SK-N-SH (cell line): ENCODE measurements at regions not wholly inside any gene's neighbourhood (a gene's known extent, or its start where the extent isn't known, plus 50 kb on each side); places are given as distances from the start of the nearest gene placed in this dataset.

Experiments used
- CTCF ChIA-PET: fragments of 300-600, 350-600 bp; formaldehyde crosslinking; extraction: SDS; loops from one replicate; lab custom pipeline; 2021; lab: Yijun Ruan, JAX
- POLR2A ChIA-PET: fragments of 350-600 bp; sonication (Branson Sonifier 250); formaldehyde crosslinking; extraction: SDS; loops from one replicate; lab custom pipeline; 2020; ENCODE audit warnings: antibody characterized with exemption, inconsistent platforms; lab: Yijun Ruan, JAX
- DNase-seq: peaks from one replicate; pipeline ENCODE4 v3.0.0; 2012
- H2AFZ ChIP-seq: fragments of 200-600 bp; sonication (generic); 2 replicates; pipeline ENCODE4 v1.8.1; 2016; ENCODE audit warnings: antibody characterized with exemption, mild to moderate bottlenecking, low read depth
- H3F3A ChIP-seq: fragments of 200-600 bp; sonication (generic); replicated peaks from 2 replicates; pipeline ENCODE3; 2016; ENCODE audit warnings: antibody characterized with exemption, mild to moderate bottlenecking; ENCODE audit not compliant: insufficient read depth
- H3K27ac ChIP-seq, 2 experiments: fragments of 200-500 bp in 1 of 2; fragments of 200-600 bp in 1 of 2; sonication (Bioruptor generic) in 1 of 2; sonication (generic), shearing (Covaris generic) in 1 of 2; 2 replicates each; pipeline versions ENCODE4 v1.5.1 to v1.6.1; 2014 to 2016; ENCODE audit warnings: low read depth in 2 of 2, inconsistent platforms in 1 of 2, low read length in 1 of 2, mild to moderate bottlenecking in 1 of 2, mixed read lengths in 1 of 2
- H3K27me3 ChIP-seq: fragments of 200-600 bp; sonication (generic), shearing (Covaris generic); 2 replicates; pipeline ENCODE4 v1.6.1; 2016; ENCODE audit warnings: mixed run types; ENCODE audit not compliant: insufficient read depth
- H3K36me3 ChIP-seq, 2 experiments: fragments of 200-500 bp in 1 of 2; fragments of 200-600 bp in 1 of 2; sonication (Bioruptor generic) in 1 of 2; sonication (generic) in 1 of 2; replicated peaks in 1 of 2; 2 replicates each; pipeline versions ENCODE3 to v1.5.1; 2014 to 2016; ENCODE audit warnings: low read length in 1 of 2, mild to moderate bottlenecking in 1 of 2; ENCODE audit not compliant: insufficient read depth in 2 of 2, control insufficient read depth in 1 of 2
- H3K4me1 ChIP-seq, 2 experiments: fragments of 200-500 bp in 1 of 2; fragments of 200-600 bp in 1 of 2; sonication (Bioruptor generic) in 1 of 2; sonication (generic), shearing (Covaris generic) in 1 of 2; 2 replicates each; pipeline versions ENCODE4 v1.5.1 to v1.6.1; 2014 to 2016; ENCODE audit warnings: low read depth in 1 of 2, low read length in 1 of 2, mixed run types in 1 of 2; ENCODE audit not compliant: insufficient read depth in 2 of 2, control insufficient read depth in 1 of 2
- H3K4me2 ChIP-seq: fragments of 200-600 bp; sonication (generic), shearing (Covaris generic); 2 replicates; pipeline ENCODE4 v1.6.1; 2017; ENCODE audit warnings: mixed run types
- H3K4me3 ChIP-seq, 2 experiments: fragments of 200-500 bp in 1 of 2; fragments of 200-600 bp in 1 of 2; sonication (Bioruptor generic) in 1 of 2; sonication (generic), shearing (Covaris generic) in 1 of 2; 2 replicates each; pipeline versions ENCODE4 v1.5.1 to v1.8.1; 2014 to 2016; ENCODE audit warnings: low read depth in 2 of 2, inconsistent platforms in 1 of 2, low read length in 1 of 2, mild to moderate bottlenecking in 1 of 2, mixed read lengths in 1 of 2, moderate library complexity in 1 of 2
- H3K79me2 ChIP-seq: fragments of 200-600 bp; sonication (generic); 2 replicates; pipeline ENCODE4 v1.8.1; 2017; ENCODE audit warnings: mild to moderate bottlenecking; ENCODE audit not compliant: insufficient read depth
- H3K9ac ChIP-seq: fragments of 200-600 bp; sonication (generic); 2 replicates; pipeline ENCODE4 v1.6.1; 2017; ENCODE audit warnings: mixed run types
- H3K9me2 ChIP-seq: fragments of 200-600 bp; sonication (generic); 2 replicates; pipeline ENCODE4 v1.6.1; 2017; ENCODE audit warnings: mixed run types
- H3K9me3 ChIP-seq: fragments of 200-600 bp; sonication (generic); 2 replicates; pipeline ENCODE4 v1.6.1; 2017; ENCODE audit warnings: mixed run types, mild to moderate bottlenecking, moderate library complexity
- H4K20me1 ChIP-seq: fragments of 200-600 bp; sonication (generic); 2 replicates; pipeline ENCODE4 v1.6.1; 2017; ENCODE audit warnings: mild to moderate bottlenecking, mixed run types; ENCODE audit not compliant: insufficient read depth
- CHD2 ChIP-seq: fragments of 150-350 bp; IDR thresholded peaks from 2 replicates; pipeline ENCODE4 v1.6.1; 2018; ENCODE audit warnings: low read length; ENCODE audit not compliant: partially characterized antibody
- EZH2phosphoT487 ChIP-seq: fragments of 200-600 bp; sonication (generic); IDR thresholded peaks from 2 replicates; pipeline ENCODE4 v1.6.1; 2017; ENCODE audit warnings: low read depth, mixed run types, mild to moderate bottlenecking, antibody characterized with exemption, moderate library complexity, borderline replicate concordance
- FOSL2 ChIP-seq: IDR thresholded peaks from 2 replicates; pipeline ENCODE4 v1.4.0; 2012; ENCODE audit warnings: low read depth, mild to moderate bottlenecking, moderate library complexity, borderline replicate concordance
- GABPA ChIP-seq: IDR thresholded peaks from 2 replicates; pipeline ENCODE4 v1.4.0; 2012; ENCODE audit warnings: low read depth, mild to moderate bottlenecking
- MEF2A ChIP-seq: IDR thresholded peaks from 2 replicates; pipeline ENCODE4 v1.4.0; 2012; ENCODE audit warnings: low read depth, borderline replicate concordance
- POLR2AphosphoS5 ChIP-seq: IDR thresholded peaks from 2 replicates; pipeline ENCODE4 v1.6.1; 2012; ENCODE audit warnings: low read depth, low read length
- RXRA ChIP-seq: IDR thresholded peaks from 2 replicates; pipeline ENCODE4 v1.4.0; 2012; ENCODE audit warnings: low read depth, mild to moderate bottlenecking, borderline replicate concordance
- SIN3A ChIP-seq: IDR thresholded peaks from 2 replicates; pipeline ENCODE4 v1.6.1; 2012; ENCODE audit warnings: low read depth, mild to moderate bottlenecking, low read length, moderate library complexity, borderline replicate concordance
- TCF12 ChIP-seq: IDR thresholded peaks from 2 replicates; pipeline ENCODE4 v1.4.0; 2012
- WGBS: methylation state at CpG from one replicate; pipeline ENCODE4 v1.1.6; 2017; ENCODE audit warnings: low lambda C conversion rate; 5-methylcytosine and 5-hydroxymethylcytosine counted together
- TF ChIP-seq, protein P1 (sequence below): fragments of 200-600 bp; sonication (generic); IDR thresholded peaks from 2 replicates; pipeline ENCODE4 v1.6.1; 2017; ENCODE audit warnings: antibody characterized with exemption, mild to moderate bottlenecking, moderate library complexity
- TF ChIP-seq, protein P2 (sequence below): IDR thresholded peaks from 2 replicates; pipeline ENCODE4; 2012
- TF ChIP-seq, protein P3 (sequence below): IDR thresholded peaks from 2 replicates; pipeline ENCODE4 v1.4.0; 2012; ENCODE audit warnings: low read depth

DNA sequence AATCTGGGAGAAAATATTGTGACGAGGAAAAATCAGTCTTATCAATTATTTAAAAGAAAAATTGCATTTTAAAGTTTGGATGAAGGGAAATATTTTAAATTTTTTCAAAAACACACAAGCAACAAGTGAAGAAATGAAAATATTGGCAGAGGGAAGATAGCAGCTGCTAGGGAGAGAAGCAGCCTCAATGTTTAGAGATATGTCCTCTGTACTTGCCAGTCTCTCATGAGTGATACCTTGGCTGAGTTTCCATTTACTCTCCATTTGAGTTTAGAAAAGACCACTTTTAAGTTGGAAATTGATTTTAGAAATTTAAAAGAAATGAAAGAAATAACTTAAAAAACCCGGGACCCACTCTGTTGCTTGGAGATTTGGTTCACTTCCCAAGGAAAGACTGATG lies 88.6 kb upstream of the DBX1 start (continued):
- TF ChIP-seq FOSL2: no peak

DNA sequence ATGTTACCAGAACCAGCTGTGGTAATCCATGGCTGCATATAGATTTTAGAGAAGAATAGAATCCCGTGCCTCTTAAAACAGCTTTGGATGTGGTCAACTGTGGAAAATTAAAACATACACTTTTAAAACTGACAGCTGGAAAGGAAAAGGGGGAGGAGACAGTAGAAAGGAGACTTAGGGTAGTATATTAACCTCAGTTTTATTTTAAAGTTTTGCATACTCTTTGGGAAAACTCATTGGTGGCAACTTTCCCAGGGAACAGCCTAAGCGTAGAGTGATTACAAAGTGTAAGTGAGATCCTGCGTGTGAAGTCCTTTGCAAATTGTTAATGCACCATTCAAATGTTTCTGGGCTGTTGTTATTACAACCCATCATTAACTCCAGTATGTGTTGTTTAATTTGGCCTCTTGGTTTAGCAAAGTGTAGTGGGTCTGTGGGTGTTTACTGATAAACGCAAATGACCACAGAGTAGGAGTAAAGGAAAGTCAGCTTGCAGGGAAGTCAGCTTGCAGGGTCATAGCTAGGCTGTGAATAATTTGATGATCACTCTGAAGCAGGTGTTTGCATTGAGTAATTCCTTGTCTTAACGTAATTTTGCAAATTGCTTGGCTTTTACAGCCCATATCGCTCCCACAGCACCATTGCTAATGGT lies 88.0 kb upstream of the DBX1 start:
- WGBS: 56% methylated on average over 6 of the region's 6 CpGs
- POLR2A ChIA-PET: no interaction called here

DNA sequence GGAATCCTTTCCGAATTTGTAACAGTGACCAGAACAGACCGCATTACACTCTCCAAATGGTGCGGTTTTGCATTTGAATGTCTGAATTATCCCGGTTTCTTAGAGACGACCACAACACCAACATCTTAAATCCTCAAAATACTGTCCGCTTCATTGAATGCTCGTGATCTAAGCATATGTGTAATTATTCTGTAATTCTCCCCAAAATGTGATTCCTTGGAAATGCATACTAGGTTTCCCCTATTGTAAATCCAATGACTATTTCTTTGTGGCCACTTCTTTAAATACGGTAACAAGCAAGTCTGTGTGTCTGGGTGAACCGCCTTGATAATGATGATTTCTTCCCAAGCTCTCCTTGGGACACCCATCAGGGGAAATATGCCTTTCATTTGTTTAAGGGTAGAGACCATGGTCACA lies 87.3 kb upstream of the DBX1 start:
- Histone ChIP-seq H3K4me1 (peaks cover 0 to 2% of the 10 kb centered on the region in 2 experiments; a peak in 2 of 4 replicates), H2AFZ (no peak overlapping the region), H3K9me2 (no peaks in the 10 kb centered on the region), H3K27me3 (peaks cover 13% of the 10 kb centered on the region; the same call in 1 of the 2 replicates), H3F3A (no peaks in the 10 kb centered on the region), H3K36me3 (no peaks in the 10 kb centered on the region), H3K4me2 (no peak overlapping the region), H3K9ac (no peak overlapping the region), H3K4me3 (no peak overlapping the region), H3K79me2 (no peaks in the 10 kb centered on the region), H3K27ac (no peak overlapping the region), H3K9me3 (no peaks in the 10 kb centered on the region), H4K20me1 (no peaks in the 10 kb centered on the region)
- POLR2A ChIA-PET: no interaction called here
- DNase-seq: no peak
- 57% methylated on average over 9 of the region's 9 CpGs for WGBS
- TF ChIP-seq MEF2A (no peak), FOSL2 (no peak), EZH2phosphoT487 (no peak), TCF12 (no peak)
- TF ChIP-seq, protein P1, sequence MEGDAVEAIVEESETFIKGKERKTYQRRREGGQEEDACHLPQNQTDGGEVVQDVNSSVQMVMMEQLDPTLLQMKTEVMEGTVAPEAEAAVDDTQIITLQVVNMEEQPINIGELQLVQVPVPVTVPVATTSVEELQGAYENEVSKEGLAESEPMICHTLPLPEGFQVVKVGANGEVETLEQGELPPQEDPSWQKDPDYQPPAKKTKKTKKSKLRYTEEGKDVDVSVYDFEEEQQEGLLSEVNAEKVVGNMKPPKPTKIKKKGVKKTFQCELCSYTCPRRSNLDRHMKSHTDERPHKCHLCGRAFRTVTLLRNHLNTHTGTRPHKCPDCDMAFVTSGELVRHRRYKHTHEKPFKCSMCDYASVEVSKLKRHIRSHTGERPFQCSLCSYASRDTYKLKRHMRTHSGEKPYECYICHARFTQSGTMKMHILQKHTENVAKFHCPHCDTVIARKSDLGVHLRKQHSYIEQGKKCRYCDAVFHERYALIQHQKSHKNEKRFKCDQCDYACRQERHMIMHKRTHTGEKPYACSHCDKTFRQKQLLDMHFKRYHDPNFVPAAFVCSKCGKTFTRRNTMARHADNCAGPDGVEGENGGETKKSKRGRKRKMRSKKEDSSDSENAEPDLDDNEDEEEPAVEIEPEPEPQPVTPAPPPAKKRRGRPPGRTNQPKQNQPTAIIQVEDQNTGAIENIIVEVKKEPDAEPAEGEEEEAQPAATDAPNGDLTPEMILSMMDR: no peak
- CTCF ChIA-PET: interaction anchor here (0.6 to 1.4 kb wide), 2 partner anchors 91 to 1302 kb away, joined by 3 to 7 read pairs; no protein-coding TSS in a partner anchor

More for the DNA sequence above, 88.0 kb upstream of the DBX1 start:
- no peaks in the 10 kb centered on the region for H3K36me3 ChIP-seq
- no peak overlapping the region for H3K27ac ChIP-seq
- CTCF ChIA-PET: interaction anchor here (0.6 to 1.4 kb wide), 3 partner anchors 90 to 1301 kb away, joined by 3 to 7 read pairs (median 4); no protein-coding TSS in a partner anchor
- no peaks in the 10 kb centered on the region for H3K9me3 ChIP-seq
- no peak overlapping the region for H3K4me2 ChIP-seq
- H3K79me2 ChIP-seq: no peaks in the 10 kb centered on the region
- no peak overlapping the region for H3K9ac ChIP-seq
- no peaks in the 10 kb centered on the region for H4K20me1 ChIP-seq
- peaks cover 13% of the 10 kb centered on the region; the same call in 1 of the 2 replicates for H3K27me3 ChIP-seq
- no peak for DNase-seq
- H2AFZ ChIP-seq: no peak overlapping the region
- no peaks in the 10 kb centered on the region for H3F3A ChIP-seq
- H3K4me3 ChIP-seq: no peak overlapping the region
- peaks cover 0 to 2% of the 10 kb centered on the region in 2 experiments; a peak in 2 of 4 replicates for H3K4me1 ChIP-seq
- no peaks in the 10 kb centered on the region for H3K9me2 ChIP-seq
- no peak for TF ChIP-seq CHD2
- TF ChIP-seq, protein P2, sequence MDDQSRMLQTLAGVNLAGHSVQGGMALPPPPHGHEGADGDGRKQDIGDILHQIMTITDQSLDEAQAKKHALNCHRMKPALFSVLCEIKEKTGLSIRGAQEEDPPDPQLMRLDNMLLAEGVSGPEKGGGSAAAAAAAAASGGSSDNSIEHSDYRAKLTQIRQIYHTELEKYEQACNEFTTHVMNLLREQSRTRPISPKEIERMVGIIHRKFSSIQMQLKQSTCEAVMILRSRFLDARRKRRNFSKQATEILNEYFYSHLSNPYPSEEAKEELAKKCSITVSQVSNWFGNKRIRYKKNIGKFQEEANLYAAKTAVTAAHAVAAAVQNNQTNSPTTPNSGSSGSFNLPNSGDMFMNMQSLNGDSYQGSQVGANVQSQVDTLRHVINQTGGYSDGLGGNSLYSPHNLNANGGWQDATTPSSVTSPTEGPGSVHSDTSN: no peak
- no peak for TF ChIP-seq TCF12
- TF ChIP-seq, protein P3, sequence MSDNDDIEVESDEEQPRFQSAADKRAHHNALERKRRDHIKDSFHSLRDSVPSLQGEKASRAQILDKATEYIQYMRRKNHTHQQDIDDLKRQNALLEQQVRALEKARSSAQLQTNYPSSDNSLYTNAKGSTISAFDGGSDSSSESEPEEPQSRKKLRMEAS: no peak
- no peak for TF ChIP-seq POLR2AphosphoS5
- TF ChIP-seq RXRA: no peak
- no peak for TF ChIP-seq GABPA
- TF ChIP-seq SIN3A: no peak
- no peak for TF ChIP-seq EZH2phosphoT487
- TF ChIP-seq, all 33 proteins: peak for 0
